ENCODE measurements at regions not wholly inside any gene's neighbourhood (a gene's known extent, or its start where the extent isn't known, plus 50 kb on each side); places are given as distances from the start of the nearest gene placed in this dataset.

DNA sequence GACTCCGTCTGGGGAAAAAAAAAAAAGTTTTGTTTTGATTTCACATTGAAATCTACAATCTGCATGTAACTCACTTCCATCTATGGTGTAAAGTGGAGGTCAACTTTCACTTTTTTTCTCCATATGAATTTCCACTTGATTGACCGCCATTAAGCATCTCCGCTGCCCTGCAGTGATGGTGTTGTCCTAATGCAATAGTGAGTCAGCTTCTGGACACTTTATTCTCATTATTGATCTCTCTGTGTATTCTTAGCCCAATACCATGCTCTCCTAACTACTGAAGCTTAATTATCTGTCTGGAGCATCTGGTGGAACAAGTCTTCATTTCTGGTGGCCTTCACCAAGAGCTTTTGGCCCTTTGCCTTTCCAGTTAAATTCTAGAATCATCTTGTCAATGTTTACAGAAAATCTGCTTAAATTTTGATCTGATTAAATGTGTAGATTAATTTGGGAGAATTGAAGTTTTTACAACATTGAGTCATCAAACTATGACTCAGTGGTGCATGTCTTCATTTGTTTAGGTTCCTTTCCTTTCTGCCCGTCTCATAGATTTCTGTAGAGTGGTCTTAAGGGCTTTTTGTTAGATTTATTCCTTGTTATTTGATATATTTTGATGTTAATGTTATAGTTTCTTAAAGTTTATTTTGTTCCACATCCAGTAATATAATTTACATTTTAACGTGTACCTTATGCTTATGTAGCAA lies 181.5 kb downstream of the PRDM2 start (continued):
- TF ChIP-seq, protein P1, sequence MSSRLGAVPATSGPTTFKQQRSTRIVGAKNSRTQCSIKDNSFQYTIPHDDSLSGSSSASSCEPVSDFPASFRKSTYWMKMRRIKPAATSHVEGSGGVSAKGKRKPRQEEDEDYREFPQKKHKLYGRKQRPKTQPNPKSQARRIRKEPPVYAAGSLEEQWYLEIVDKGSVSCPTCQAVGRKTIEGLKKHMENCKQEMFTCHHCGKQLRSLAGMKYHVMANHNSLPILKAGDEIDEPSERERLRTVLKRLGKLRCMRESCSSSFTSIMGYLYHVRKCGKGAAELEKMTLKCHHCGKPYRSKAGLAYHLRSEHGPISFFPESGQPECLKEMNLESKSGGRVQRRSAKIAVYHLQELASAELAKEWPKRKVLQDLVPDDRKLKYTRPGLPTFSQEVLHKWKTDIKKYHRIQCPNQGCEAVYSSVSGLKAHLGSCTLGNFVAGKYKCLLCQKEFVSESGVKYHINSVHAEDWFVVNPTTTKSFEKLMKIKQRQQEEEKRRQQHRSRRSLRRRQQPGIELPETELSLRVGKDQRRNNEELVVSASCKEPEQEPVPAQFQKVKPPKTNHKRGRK (CRISPR knock-in tag; IDR thresholded peaks at IDR 0.05; ENCODE audit: borderline replicate concordance) = no peak
- TF ChIP-seq OVOL2 (CRISPR knock-in tag; IDR thresholded peaks at IDR 0.05; ENCODE audit: borderline replicate concordance) = no peak
- TF ChIP-seq, protein P2, sequence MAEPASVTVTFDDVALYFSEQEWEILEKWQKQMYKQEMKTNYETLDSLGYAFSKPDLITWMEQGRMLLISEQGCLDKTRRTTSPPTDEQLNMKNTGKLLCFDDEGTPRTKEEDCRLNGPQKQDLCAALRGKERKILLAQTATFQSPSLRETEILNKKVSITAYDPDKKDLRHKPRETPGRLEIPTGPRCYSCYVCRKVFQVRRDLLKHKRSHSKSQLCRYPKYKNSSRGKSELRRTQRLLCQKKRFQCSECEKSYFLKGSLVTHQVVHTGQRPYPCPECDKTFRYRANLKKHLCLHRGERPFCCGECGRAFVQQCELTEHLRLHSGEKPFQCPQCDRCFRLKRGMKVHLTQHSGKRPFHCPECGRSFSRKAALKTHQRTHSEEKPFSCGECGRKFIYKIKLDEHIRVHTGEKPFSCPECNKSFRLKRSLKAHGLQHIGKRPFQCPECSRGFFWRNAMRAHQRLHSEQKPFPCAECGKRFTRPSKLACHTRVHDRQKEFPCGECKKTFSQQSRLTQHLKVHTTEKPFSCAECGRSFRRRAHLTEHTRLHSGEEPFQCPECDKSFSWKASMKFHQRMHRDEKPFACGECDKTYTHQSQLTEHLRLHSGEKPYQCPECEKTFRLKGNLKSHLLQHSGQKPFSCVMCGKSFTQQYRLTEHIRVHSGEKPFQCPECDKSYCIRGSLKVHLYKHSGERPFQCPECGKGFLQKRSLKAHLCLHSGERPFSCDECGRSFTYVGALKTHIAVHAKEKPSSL (CRISPR knock-in tag; conservative IDR thresholded peaks at IDR 0.05) = no peak
- no peak for TF ChIP-seq NR2C2 (CRISPR knock-in tag; IDR thresholded peaks at IDR 0.05)
- no peak for TF ChIP-seq GABPB1 (CRISPR knock-in tag; IDR thresholded peaks at IDR 0.05)
- no peak for TF ChIP-seq TCF7 (CRISPR knock-in tag; IDR thresholded peaks at IDR 0.05; ENCODE audit: low read depth)
- no peak for TF ChIP-seq ZNF219 (CRISPR knock-in tag; IDR thresholded peaks at IDR 0.05; ENCODE audit: borderline replicate concordance)
- TF ChIP-seq, protein P3, sequence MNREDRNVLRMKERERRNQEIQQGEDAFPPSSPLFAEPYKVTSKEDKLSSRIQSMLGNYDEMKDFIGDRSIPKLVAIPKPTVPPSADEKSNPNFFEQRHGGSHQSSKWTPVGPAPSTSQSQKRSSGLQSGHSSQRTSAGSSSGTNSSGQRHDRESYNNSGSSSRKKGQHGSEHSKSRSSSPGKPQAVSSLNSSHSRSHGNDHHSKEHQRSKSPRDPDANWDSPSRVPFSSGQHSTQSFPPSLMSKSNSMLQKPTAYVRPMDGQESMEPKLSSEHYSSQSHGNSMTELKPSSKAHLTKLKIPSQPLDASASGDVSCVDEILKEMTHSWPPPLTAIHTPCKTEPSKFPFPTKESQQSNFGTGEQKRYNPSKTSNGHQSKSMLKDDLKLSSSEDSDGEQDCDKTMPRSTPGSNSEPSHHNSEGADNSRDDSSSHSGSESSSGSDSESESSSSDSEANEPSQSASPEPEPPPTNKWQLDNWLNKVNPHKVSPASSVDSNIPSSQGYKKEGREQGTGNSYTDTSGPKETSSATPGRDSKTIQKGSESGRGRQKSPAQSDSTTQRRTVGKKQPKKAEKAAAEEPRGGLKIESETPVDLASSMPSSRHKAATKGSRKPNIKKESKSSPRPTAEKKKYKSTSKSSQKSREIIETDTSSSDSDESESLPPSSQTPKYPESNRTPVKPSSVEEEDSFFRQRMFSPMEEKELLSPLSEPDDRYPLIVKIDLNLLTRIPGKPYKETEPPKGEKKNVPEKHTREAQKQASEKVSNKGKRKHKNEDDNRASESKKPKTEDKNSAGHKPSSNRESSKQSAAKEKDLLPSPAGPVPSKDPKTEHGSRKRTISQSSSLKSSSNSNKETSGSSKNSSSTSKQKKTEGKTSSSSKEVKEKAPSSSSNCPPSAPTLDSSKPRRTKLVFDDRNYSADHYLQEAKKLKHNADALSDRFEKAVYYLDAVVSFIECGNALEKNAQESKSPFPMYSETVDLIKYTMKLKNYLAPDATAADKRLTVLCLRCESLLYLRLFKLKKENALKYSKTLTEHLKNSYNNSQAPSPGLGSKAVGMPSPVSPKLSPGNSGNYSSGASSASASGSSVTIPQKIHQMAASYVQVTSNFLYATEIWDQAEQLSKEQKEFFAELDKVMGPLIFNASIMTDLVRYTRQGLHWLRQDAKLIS (CRISPR knock-in tag; IDR thresholded peaks at IDR 0.05; ENCODE audit: borderline replicate concordance) = no peak
- TF ChIP-seq, protein P4, sequence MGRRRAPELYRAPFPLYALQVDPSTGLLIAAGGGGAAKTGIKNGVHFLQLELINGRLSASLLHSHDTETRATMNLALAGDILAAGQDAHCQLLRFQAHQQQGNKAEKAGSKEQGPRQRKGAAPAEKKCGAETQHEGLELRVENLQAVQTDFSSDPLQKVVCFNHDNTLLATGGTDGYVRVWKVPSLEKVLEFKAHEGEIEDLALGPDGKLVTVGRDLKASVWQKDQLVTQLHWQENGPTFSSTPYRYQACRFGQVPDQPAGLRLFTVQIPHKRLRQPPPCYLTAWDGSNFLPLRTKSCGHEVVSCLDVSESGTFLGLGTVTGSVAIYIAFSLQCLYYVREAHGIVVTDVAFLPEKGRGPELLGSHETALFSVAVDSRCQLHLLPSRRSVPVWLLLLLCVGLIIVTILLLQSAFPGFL (CRISPR knock-in tag; IDR thresholded peaks at IDR 0.05; ENCODE audit: borderline replicate concordance) = no peak

DNA sequence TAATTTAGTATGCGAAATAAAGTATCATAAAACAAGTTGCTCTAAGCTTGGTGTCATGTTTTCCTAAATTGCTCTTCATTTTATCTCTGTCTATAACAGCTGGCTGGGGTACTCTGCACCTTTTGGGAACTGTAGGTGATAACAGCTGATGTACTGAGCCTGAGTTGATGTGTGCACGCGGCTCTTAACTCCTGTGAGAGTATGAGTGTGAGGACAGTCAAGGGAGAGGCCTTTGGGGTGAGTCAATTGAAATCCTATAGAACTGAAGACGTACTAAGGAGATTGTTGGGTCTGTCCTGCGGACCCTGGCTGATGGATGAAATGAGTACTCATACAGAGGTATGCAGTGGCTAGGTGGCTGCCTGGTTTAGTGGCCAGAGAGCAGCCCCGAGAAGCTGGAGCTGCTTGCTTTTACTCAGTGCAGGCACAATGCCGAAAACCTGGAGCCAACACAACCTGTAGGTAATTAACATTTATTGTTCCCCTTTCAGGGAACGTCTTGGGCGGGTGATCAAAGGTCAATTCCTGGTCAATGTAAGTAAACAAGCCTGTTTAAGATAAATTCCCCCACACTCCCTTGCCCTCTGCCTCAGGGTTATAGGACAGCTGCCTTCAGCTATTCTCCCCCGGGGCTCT lies 188.5 kb downstream of the PRDM2 start:
- peaks cover 31% of the 10 kb centered on the region for H3K27me3 Mint-ChIP-seq (ENCODE audit: low read depth)
- DNase-seq (ENCODE audit: low spot score) (no peak), ATAC-seq (no peak)
- peaks cover 3% of the 10 kb centered on the region for H3K4me1 Mint-ChIP-seq
- no peak overlapping the region for H3K27ac Mint-ChIP-seq
- H3K4me3 Mint-ChIP-seq = no peak overlapping the region
- POLR2A ChIA-PET = no interaction called here
- CTCF ChIA-PET = no interaction called here
- H3K9me3 Mint-ChIP-seq = peaks cover 4% of the 10 kb centered on the region; the same call in 1 of the 2 replicates
- no peaks in the 10 kb centered on the region for H3K36me3 Mint-ChIP-seq
- TF ChIP-seq, protein P5, sequence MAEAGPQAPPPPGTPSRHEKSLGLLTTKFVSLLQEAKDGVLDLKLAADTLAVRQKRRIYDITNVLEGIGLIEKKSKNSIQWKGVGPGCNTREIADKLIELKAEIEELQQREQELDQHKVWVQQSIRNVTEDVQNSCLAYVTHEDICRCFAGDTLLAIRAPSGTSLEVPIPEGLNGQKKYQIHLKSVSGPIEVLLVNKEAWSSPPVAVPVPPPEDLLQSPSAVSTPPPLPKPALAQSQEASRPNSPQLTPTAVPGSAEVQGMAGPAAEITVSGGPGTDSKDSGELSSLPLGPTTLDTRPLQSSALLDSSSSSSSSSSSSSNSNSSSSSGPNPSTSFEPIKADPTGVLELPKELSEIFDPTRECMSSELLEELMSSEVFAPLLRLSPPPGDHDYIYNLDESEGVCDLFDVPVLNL (CRISPR knock-in tag; IDR thresholded peaks at IDR 0.05; ENCODE audit: borderline replicate concordance, low read depth) = no peak
- TF ChIP-seq NFATC4 (CRISPR knock-in tag; IDR thresholded peaks at IDR 0.05) (no peak), MXD4 (CRISPR knock-in tag; IDR thresholded peaks at IDR 0.05; ENCODE audit: borderline replicate concordance) (no peak)
- TF ChIP-seq, protein P6, sequence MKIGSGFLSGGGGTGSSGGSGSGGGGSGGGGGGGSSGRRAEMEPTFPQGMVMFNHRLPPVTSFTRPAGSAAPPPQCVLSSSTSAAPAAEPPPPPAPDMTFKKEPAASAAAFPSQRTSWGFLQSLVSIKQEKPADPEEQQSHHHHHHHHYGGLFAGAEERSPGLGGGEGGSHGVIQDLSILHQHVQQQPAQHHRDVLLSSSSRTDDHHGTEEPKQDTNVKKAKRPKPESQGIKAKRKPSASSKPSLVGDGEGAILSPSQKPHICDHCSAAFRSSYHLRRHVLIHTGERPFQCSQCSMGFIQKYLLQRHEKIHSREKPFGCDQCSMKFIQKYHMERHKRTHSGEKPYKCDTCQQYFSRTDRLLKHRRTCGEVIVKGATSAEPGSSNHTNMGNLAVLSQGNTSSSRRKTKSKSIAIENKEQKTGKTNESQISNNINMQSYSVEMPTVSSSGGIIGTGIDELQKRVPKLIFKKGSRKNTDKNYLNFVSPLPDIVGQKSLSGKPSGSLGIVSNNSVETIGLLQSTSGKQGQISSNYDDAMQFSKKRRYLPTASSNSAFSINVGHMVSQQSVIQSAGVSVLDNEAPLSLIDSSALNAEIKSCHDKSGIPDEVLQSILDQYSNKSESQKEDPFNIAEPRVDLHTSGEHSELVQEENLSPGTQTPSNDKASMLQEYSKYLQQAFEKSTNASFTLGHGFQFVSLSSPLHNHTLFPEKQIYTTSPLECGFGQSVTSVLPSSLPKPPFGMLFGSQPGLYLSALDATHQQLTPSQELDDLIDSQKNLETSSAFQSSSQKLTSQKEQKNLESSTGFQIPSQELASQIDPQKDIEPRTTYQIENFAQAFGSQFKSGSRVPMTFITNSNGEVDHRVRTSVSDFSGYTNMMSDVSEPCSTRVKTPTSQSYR (CRISPR knock-in tag; IDR thresholded peaks at IDR 0.05) = no peak
- TF ChIP-seq, protein P7, sequence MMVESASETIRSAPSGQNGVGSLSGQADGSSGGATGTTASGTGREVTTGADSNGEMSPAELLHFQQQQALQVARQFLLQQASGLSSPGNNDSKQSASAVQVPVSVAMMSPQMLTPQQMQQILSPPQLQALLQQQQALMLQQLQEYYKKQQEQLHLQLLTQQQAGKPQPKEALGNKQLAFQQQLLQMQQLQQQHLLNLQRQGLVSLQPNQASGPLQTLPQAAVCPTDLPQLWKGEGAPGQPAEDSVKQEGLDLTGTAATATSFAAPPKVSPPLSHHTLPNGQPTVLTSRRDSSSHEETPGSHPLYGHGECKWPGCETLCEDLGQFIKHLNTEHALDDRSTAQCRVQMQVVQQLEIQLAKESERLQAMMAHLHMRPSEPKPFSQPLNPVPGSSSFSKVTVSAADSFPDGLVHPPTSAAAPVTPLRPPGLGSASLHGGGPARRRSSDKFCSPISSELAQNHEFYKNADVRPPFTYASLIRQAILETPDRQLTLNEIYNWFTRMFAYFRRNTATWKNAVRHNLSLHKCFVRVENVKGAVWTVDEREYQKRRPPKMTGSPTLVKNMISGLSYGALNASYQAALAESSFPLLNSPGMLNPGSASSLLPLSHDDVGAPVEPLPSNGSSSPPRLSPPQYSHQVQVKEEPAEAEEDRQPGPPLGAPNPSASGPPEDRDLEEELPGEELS (CRISPR knock-in tag; IDR thresholded peaks at IDR 0.05) = no peak
- TF ChIP-seq, protein P8, sequence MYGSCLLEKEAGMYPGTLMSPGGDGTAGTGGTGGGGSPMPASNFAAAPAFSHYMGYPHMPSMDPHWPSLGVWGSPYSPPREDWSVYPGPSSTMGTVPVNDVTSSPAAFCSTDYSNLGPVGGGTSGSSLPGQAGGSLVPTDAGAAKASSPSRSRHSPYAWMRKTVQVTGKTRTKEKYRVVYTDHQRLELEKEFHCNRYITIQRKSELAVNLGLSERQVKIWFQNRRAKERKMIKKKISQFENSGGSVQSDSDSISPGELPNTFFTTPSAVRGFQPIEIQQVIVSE (CRISPR knock-in tag; IDR thresholded peaks at IDR 0.05; ENCODE audit: borderline replicate concordance) = no peak
- TF ChIP-seq, protein P9, sequence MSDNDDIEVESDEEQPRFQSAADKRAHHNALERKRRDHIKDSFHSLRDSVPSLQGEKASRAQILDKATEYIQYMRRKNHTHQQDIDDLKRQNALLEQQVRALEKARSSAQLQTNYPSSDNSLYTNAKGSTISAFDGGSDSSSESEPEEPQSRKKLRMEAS (CRISPR knock-in tag; IDR thresholded peaks at IDR 0.05) = no peak
